ENCODE measurements at regions not wholly inside any gene's neighbourhood (a gene's known extent, or its start where the extent isn't known, plus 50 kb on each side); places are given as distances from the start of the nearest gene placed in this dataset.

GRCh38 chr21:20463362-20463761 is 534.8 kb upstream of the NCAM2 start:
- BruUV-seq (replicated peaks) = no TSS peak
- in situ Hi-C loops (cut with MboI) (no loop called here), intact Hi-C loops (cut with micrococcal nuclease) (no loop called here)
- no peak for FAIRE-seq
- peak; percentile 69 for TF ChIP-seq C11orf30 (IDR thresholded peaks at IDR 0.05; ENCODE audit: low read depth)
- TF ChIP-seq MAFG (tag; conservative IDR thresholded peaks at IDR 0.05) = peak; percentile 53; the same call in 1 of the 2 replicates
- peak; percentile 73; the same call in 1 of the 2 replicates for TF ChIP-seq ZNF316 (IDR thresholded peaks at IDR 0.05)
- 0 out of 2 replicates have a peak, but pooled peaks have one; percentile 12 for TF ChIP-seq MAFK (IDR thresholded peaks at IDR 0.05; ENCODE audit: low read length)
- TF ChIP-seq HDAC3 (IDR thresholded peaks at IDR 0.05; ENCODE audit: borderline replicate concordance, partially characterized antibody) = no peak
- TF ChIP-seq NFIC (IDR thresholded peaks at IDR 0.05) = no peak
- peak; percentile 50 for TF ChIP-seq MAFF (IDR thresholded peaks at IDR 0.05; ENCODE audit: low read length)
- no peak for TF ChIP-seq ZNF121 (CRISPR knock-in tag; conservative IDR thresholded peaks at IDR 0.05)
- POLR2A ChIA-PET = no interaction called here
- Histone ChIP-seq H3K27me3 (ENCODE audit: control insufficient read depth in 2 of 2, insufficient read depth in 2 of 2, low read length in 2 of 2) (no peaks in the 10 kb centered on the region), H3K9me1 (ENCODE audit: control insufficient read depth, insufficient read depth, low read length) (no peaks in the 10 kb centered on the region), H4K20me1 (replicated peaks; ENCODE audit: control insufficient read depth, insufficient read depth, low read length) (no peaks in the 10 kb centered on the region), H3K4me2 (ENCODE audit: insufficient read depth, low read length) (no peak overlapping the region), H3K9ac (ENCODE audit: insufficient read depth in 1 of 2, low read depth in 2 of 2, low read length in 2 of 2) (no peak overlapping the region), H3K79me2 (ENCODE audit: control insufficient read depth, insufficient read depth, low read length) (no peaks in the 10 kb centered on the region), H3K4me1 (replicated peaks in 1 of 2; ENCODE audit: control insufficient read depth in 2 of 2, insufficient read depth in 2 of 2, low read length in 2 of 2) (no peaks in the 10 kb centered on the region), H3K4me3 (no peak overlapping the region), H2AFZ (ENCODE audit: low read depth, low read length) (no peak overlapping the region), H3K36me3 (ENCODE audit: control insufficient read depth, insufficient read depth, low read length) (no peaks in the 10 kb centered on the region), H3K9me3 (replicated peaks; ENCODE audit: control insufficient read depth, insufficient read depth, low read depth, low read length) (no peaks in the 10 kb centered on the region), H3K27ac (ENCODE audit: extremely low read depth, low read depth, low read length) (no peak overlapping the region)
- CTCF ChIA-PET (ENCODE audit: low intra/inter-chr PET ratio) = no interaction called here
- no peak for ATAC-seq
- DNase-seq (ENCODE audit: extremely low read depth in 1 of 4, low spot score in 3 of 4) = no peak

GRCh38 chr21:20469361-20469760 is 528.8 kb upstream of the NCAM2 start:
- POLR2A ChIA-PET = no interaction called here
- CTCF ChIA-PET (ENCODE audit: low intra/inter-chr PET ratio) = no interaction called here
- 2% methylated on average over 4 of the region's 4 CpGs for WGBS (ENCODE audit: insufficient coverage, low coverage, missing lambda C conversion rate)
- Histone ChIP-seq H3K36me3 (ENCODE audit: control insufficient read depth, insufficient read depth, low read length) (no peaks in the 10 kb centered on the region), H3K27me3 (ENCODE audit: control insufficient read depth in 2 of 2, insufficient read depth in 2 of 2, low read length in 2 of 2) (no peaks in the 10 kb centered on the region), H3K4me3 (no peak overlapping the region), H3K4me1 (replicated peaks in 1 of 2; ENCODE audit: control insufficient read depth in 2 of 2, insufficient read depth in 2 of 2, low read length in 2 of 2) (no peaks in the 10 kb centered on the region), H3K4me2 (ENCODE audit: insufficient read depth, low read length) (no peak overlapping the region), H3K27ac (ENCODE audit: extremely low read depth, low read depth, low read length) (no peak overlapping the region), H3K9me3 (replicated peaks; ENCODE audit: control insufficient read depth, insufficient read depth, low read depth, low read length) (no peaks in the 10 kb centered on the region), H4K20me1 (replicated peaks; ENCODE audit: control insufficient read depth, insufficient read depth, low read length) (no peaks in the 10 kb centered on the region), H3K79me2 (ENCODE audit: control insufficient read depth, insufficient read depth, low read length) (no peaks in the 10 kb centered on the region), H3K9me1 (ENCODE audit: control insufficient read depth, insufficient read depth, low read length) (no peaks in the 10 kb centered on the region), H2AFZ (ENCODE audit: low read depth, low read length) (no peak overlapping the region), H3K9ac (ENCODE audit: insufficient read depth in 1 of 2, low read depth in 2 of 2, low read length in 2 of 2) (no peak overlapping the region)
- in situ Hi-C loops (cut with MboI) (no loop called here), intact Hi-C loops (cut with micrococcal nuclease) (no loop called here)
- no TSS peak for BruUV-seq (replicated peaks)
- FAIRE-seq (no peak), DNase-seq (ENCODE audit: extremely low read depth in 1 of 4, low spot score in 3 of 4) (no peak), ATAC-seq (no peak)
- TF ChIP-seq ZNF41 (CRISPR knock-in tag; conservative IDR thresholded peaks at IDR 0.05) (no peak), ZNF764 (CRISPR knock-in tag; IDR thresholded peaks at IDR 0.05; ENCODE audit: low read depth) (no peak), BRCA1 (IDR thresholded peaks at IDR 0.05) (no peak), BRCA1 (CRISPR knock-in tag; IDR thresholded peaks at IDR 0.05) (no peak), ARNT (IDR thresholded peaks at IDR 0.05) (no peak), ZNF174 (CRISPR knock-in tag; IDR thresholded peaks at IDR 0.05) (no peak), BDP1 (IDR thresholded peaks at IDR 0.05; ENCODE audit: insufficient read depth, insufficient read length) (no peak)
- TF ChIP-seq, protein P1, sequence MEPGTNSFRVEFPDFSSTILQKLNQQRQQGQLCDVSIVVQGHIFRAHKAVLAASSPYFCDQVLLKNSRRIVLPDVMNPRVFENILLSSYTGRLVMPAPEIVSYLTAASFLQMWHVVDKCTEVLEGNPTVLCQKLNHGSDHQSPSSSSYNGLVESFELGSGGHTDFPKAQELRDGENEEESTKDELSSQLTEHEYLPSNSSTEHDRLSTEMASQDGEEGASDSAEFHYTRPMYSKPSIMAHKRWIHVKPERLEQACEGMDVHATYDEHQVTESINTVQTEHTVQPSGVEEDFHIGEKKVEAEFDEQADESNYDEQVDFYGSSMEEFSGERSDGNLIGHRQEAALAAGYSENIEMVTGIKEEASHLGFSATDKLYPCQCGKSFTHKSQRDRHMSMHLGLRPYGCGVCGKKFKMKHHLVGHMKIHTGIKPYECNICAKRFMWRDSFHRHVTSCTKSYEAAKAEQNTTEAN (CRISPR knock-in tag; IDR thresholded peaks at IDR 0.05) = no peak

All from K562 (cell line).